B cell (primary cell): ENCODE measurements at regions not wholly inside any gene's neighbourhood (a gene's known extent, or its start where the extent isn't known, plus 50 kb on each side); places are given as distances from the start of the nearest gene placed in this dataset.
"Not testable (repeated sequence)": the region's sequence is repeated elsewhere in the genome, so short reads cannot be mapped to it uniquely, and the experiment has no call there.

Experiments used
- ATAC-seq: fragments of 200-7000 bp; cut with Tn5 transposase; one replicate; pipeline ENCODE4 v1.10.0; 2021; ENCODE audit warnings: low read depth, mild to moderate bottlenecking, moderate number of reproducible peaks, moderate library complexity
- CTCF ChIA-PET: fragments of 350-600 bp; sonication (Branson Sonifier 250); formaldehyde crosslinking; loops from one replicate; lab custom pipeline; 2021; ENCODE audit warnings: antibody characterized with exemption, inconsistent platforms; lab: Charles Lee
- POLR2A ChIA-PET: fragments of 350-600 bp; sonication (Branson Sonifier 250); formaldehyde crosslinking; loops from one replicate; lab custom pipeline; 2021; ENCODE audit warnings: antibody characterized with exemption; lab: Charles Lee
- DNase-seq: peaks from one replicate; pipeline ENCODE4 v3.0.0; 2013
- H2AFZ ChIP-seq: 2 replicates; pipeline ENCODE4 v1.6.1; 2012; ENCODE audit warnings: mild to moderate bottlenecking, low read depth, low read length; ENCODE audit not compliant: insufficient read depth, poor library complexity, severe bottlenecking
- H3K27ac ChIP-seq, 2 donors: 1 replicate in 1 of 2; 2 replicates in 1 of 2; pipeline ENCODE4 v1.5.1; 2012 to 2013; ENCODE audit warnings: low read length in 2 of 2, mild to moderate bottlenecking in 2 of 2, moderate library complexity in 1 of 2
- H3K27me3 ChIP-seq, 4 experiments: fragments of 200-600 bp in 1 of 4; sonication (generic) in 1 of 4; replicated peaks in 1 of 4; 1 replicate in 2 of 4; 2 replicates in 2 of 4; pipeline versions ENCODE4 v1.6.1 to v1.7.0; 2013 to 2016; ENCODE audit warnings: low read length in 3 of 4, mild to moderate bottlenecking in 2 of 4, mixed read lengths in 1 of 4, moderate library complexity in 1 of 4; ENCODE audit not compliant: insufficient read depth in 4 of 4, control insufficient read depth in 3 of 4; ENCODE audit errors: control extremely low read depth in 1 of 4
- H3K36me3 ChIP-seq, 2 experiments: replicated peaks in 1 of 2; 1 replicate in 1 of 2; 2 replicates in 1 of 2; pipeline versions ENCODE4 v1.6.1 to v1.7.1; 2013; ENCODE audit warnings: low read length in 1 of 2; ENCODE audit not compliant: insufficient read depth in 2 of 2, control insufficient read depth in 1 of 2; ENCODE audit errors: control extremely low read depth in 1 of 2, extremely low read depth in 1 of 2
- H3K4me1 ChIP-seq, 2 donors: fragments of 200-600 bp in 1 of 2; sonication (generic) in 1 of 2; 1 replicate in 1 of 2; 2 replicates in 1 of 2; pipeline versions ENCODE4 v1.5.1 to v1.6.1; 2013 to 2017; ENCODE audit warnings: low read length in 2 of 2; ENCODE audit not compliant: control insufficient read depth in 2 of 2, insufficient read depth in 2 of 2
- H3K4me2 ChIP-seq: replicated peaks from 2 replicates; pipeline ENCODE3; 2012; ENCODE audit warnings: mild to moderate bottlenecking, low read depth, low read length; ENCODE audit not compliant: poor library complexity, severe bottlenecking
- H3K4me3 ChIP-seq, 5 experiments: fragments of 200-600 bp in 1 of 5; sonication (generic) in 1 of 5; 1 replicate in 3 of 5; 2 replicates in 2 of 5; pipeline versions ENCODE4 v1.5.1 to v1.7.0; 2011 to 2016; ENCODE audit warnings: low read length in 4 of 5, mild to moderate bottlenecking in 4 of 5, low read depth in 2 of 5, control low read depth in 1 of 5, moderate library complexity in 1 of 5; ENCODE audit not compliant: insufficient read depth in 1 of 5; ENCODE audit errors: control extremely low read depth in 1 of 5, extremely low read depth in 1 of 5
- H3K79me2 ChIP-seq: fragments of 200-600 bp; sonication (generic); one replicate; pipeline ENCODE4 v1.6.0; 2016; ENCODE audit warnings: low read length; ENCODE audit not compliant: control insufficient read depth, insufficient read depth
- H3K9ac ChIP-seq: fragments of 200-600 bp; sonication (generic); 2 replicates; pipeline ENCODE4 v1.6.1; 2017; ENCODE audit warnings: mild to moderate bottlenecking, low read length, moderate library complexity
- H3K9me3 ChIP-seq, 3 donors: one replicate each; pipeline versions ENCODE4 v1.6.1 to v1.7.1; 2013; ENCODE audit warnings: low read length in 2 of 3; ENCODE audit not compliant: control insufficient read depth in 2 of 3, insufficient read depth in 1 of 3; ENCODE audit errors: control extremely low read depth in 1 of 3
- H4K20me1 ChIP-seq: 2 replicates; pipeline ENCODE4 v1.6.0; 2012; ENCODE audit warnings: mild to moderate bottlenecking, low read length; ENCODE audit not compliant: insufficient read depth, control insufficient read depth, poor library complexity, severe bottlenecking
- H3K27ac Mint-ChIP-seq: one replicate; pipeline ENCODE4 v1.8.0; 2021; ENCODE audit warnings: mixed read lengths
- H3K27me3 Mint-ChIP-seq: one replicate; pipeline ENCODE4 v1.8.0; 2021; ENCODE audit warnings: mixed read lengths
- H3K4me1 Mint-ChIP-seq: one replicate; pipeline ENCODE4 v1.8.0; 2021; ENCODE audit warnings: mixed read lengths
- H3K4me3 Mint-ChIP-seq: one replicate; pipeline ENCODE4 v1.8.0; 2021; ENCODE audit warnings: mixed read lengths
- H3K9me3 Mint-ChIP-seq: one replicate; pipeline ENCODE4 v1.8.0; 2022; ENCODE audit warnings: mixed read lengths; ENCODE audit not compliant: insufficient read depth
- CTCF ChIP-seq: fragments of 200-600 bp; IDR thresholded peaks from one replicate; pipeline ENCODE4 v1.8.0; 2022; ENCODE audit warnings: antibody characterized with exemption, mild to moderate bottlenecking
- EZH2 ChIP-seq: IDR thresholded peaks from 2 replicates; pipeline ENCODE4 v1.6.1; 2012; ENCODE audit warnings: borderline replicate concordance, low read depth, mild to moderate bottlenecking, moderate library complexity, low read length; ENCODE audit not compliant: insufficient read depth, poor library complexity, severe bottlenecking
- WGBS: methylation state at CpG from one replicate; pipeline ENCODE4 v1.1.5; 2013; ENCODE audit warnings: missing lambda C conversion rate; ENCODE audit not compliant: insufficient coverage; 5-methylcytosine and 5-hydroxymethylcytosine counted together
- intact Hi-C: fragments of 100-400 bp; cut with micrococcal nuclease; formaldehyde crosslinking; loops from one replicate; pipeline ENCODE4 v1.10.0; 2022

DNA sequence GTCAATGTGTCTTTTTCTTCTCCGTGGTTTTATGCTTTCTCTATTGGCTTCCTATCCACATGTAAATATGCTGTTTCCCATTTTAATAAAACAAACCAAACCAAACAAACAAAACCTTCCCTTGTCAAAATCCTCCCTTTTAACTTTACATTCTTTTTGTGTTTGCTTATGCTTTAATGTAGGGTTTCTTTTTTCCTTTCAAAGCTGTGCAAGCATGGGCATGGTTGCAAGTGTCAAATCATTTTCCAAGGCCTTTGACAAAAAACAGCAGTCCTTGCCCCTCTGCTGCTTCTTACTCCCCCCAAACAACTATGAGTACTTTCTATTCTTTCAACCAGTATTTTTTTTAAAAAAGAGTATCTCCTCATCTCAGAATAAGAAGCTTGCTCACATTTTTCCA lies 66.0 kb upstream of the ACYP2 start:
- Histone ChIP-seq H3K4me1 (peaks cover 25 to 28% of the 10 kb centered on the region in 2 donors), H3K4me3 (no peak overlapping the region), H2AFZ (no peak overlapping the region), H3K9ac (no peak overlapping the region), H3K4me2 (no peak overlapping the region), H3K79me2 (no peaks in the 10 kb centered on the region), H3K27me3 (no peaks in the 10 kb centered on the region), H4K20me1 (no peaks in the 10 kb centered on the region), H3K36me3 (peaks cover 2 to 7% of the 10 kb centered on the region in 2 experiments), H3K9me3 (peaks cover 3 to 21% (median 17%) of the 10 kb centered on the region in 3 donors), H3K27ac (no peak overlapping the region)
- Mint-ChIP-seq H3K27ac (no peak overlapping the region), H3K4me1 (peaks cover 31% of the 10 kb centered on the region), H3K9me3 (peaks cover 7% of the 10 kb centered on the region), H3K4me3 (no peak overlapping the region), H3K27me3 (no peaks in the 10 kb centered on the region)
- CTCF ChIA-PET: no interaction called here
- 100% methylated on average over 1 of the region's 1 CpG for WGBS
- intact Hi-C loops: loop anchor here (5.0 kb wide), 1 partner anchor 37 kb away; no protein-coding TSS in a partner anchor
- POLR2A ChIA-PET: no interaction called here
- DNase-seq (no peak), ATAC-seq (no peak)
- TF ChIP-seq CTCF (no peak), EZH2 (no peak)

GRCh38 chr2:54048896-54049295 lies 66.5 kb upstream of the ACYP2 start:
- H3K27me3 Mint-ChIP-seq, H3K9me3 Mint-ChIP-seq, H3K27me3 ChIP-seq, DNase-seq, H2AFZ ChIP-seq, POLR2A ChIA-PET, H4K20me1 ChIP-seq, H3K27ac ChIP-seq, H3K4me3 ChIP-seq, H3K9ac ChIP-seq, CTCF ChIA-PET, ATAC-seq, H3K4me2 ChIP-seq, H3K79me2 ChIP-seq, H3K27ac Mint-ChIP-seq, H3K36me3 ChIP-seq, H3K4me3 Mint-ChIP-seq: not testable (repeated sequence)
- H3K4me1 Mint-ChIP-seq: peaks cover 26% of the 10 kb centered on the region
- WGBS: 20% methylated on average over 1 of the region's 7 CpGs
- Histone ChIP-seq H3K9me3 (peaks cover 3 to 19% (median 17%) of the 10 kb centered on the region in 3 donors), H3K4me1 (peaks cover 23% of the 10 kb centered on the region in 2 donors)
- intact Hi-C loops: loop anchor here (5.0 kb wide), 1 partner anchor 37 kb away; no protein-coding TSS in a partner anchor
